ENCODE measurements at regions not wholly inside any gene's neighbourhood (a gene's known extent, or its start where the extent isn't known, plus 50 kb on each side); places are given as distances from the start of the nearest gene placed in this dataset.

DNA sequence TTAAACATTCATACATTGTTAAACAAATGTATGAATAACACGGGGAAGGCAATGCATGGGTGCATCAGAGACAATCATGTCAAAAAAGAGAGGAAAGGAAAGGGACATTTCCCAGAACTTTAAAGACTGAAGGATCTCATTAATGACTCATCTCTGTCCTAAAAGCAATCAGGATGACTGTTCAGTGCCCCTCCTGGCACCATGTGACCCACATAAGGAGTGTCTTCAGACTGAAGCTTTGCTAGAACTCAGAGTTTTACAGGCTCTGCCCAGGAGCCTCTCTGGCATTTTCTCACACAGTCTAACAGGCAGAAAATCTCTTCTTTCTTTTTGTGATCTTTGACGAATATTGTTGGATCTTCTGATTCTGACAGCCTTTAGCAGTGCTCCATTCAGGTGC lies 315.3 kb downstream of the OTUD1 start:
- Histone ChIP-seq H3K9ac (ENCODE audit: control insufficient read depth, insufficient read depth, low read length) (no peak overlapping the region), H3K4me2 (ENCODE audit: control insufficient read depth, insufficient read depth) (no peak overlapping the region), H3K27me3 (replicated peaks in 1 of 2; ENCODE audit: control insufficient read depth in 2 of 2, insufficient read depth in 2 of 2, low read length in 1 of 2) (no peaks in the 10 kb centered on the region), H3K36me3 (ENCODE audit: control insufficient read depth in 2 of 2, insufficient read depth in 2 of 2, low read length in 1 of 2) (no peaks in the 10 kb centered on the region), H3K9me3 (replicated peaks; ENCODE audit: control insufficient read depth, insufficient read depth, low read length) (no peaks in the 10 kb centered on the region), H2AFZ (ENCODE audit: control insufficient read depth, low read depth, low read length) (no peak overlapping the region), H3K79me2 (ENCODE audit: control insufficient read depth, insufficient read depth, low read length) (no peaks in the 10 kb centered on the region), H3K4me1 (ENCODE audit: control insufficient read depth, insufficient read depth, low read length) (no peaks in the 10 kb centered on the region), H4K20me1 (ENCODE audit: control insufficient read depth, insufficient read depth) (no peaks in the 10 kb centered on the region), H3K27ac (ENCODE audit: control insufficient read depth, insufficient read depth) (no peak overlapping the region), H3K4me3 (no peak overlapping the region)
- in situ Hi-C loops (cut with MboI): no loop called here
- WGBS (ENCODE audit: insufficient coverage, insufficient replicate concordance, low lambda C conversion rate, missing lambda C conversion rate): 0% methylated on average over 2 of the region's 2 CpGs
- BruUV-seq (replicated peaks): no TSS peak
- DNase-seq (ENCODE audit: low read depth, low spot score) (no peak), ATAC-seq (no peak; the same call in 1 of the 3 replicates), FAIRE-seq (no peak)
- intact Hi-C loops (cut with micrococcal nuclease; ENCODE audit: unreplicated experiment): no loop called here
- TF ChIP-seq STAT3 (IDR thresholded peaks at IDR 0.05; ENCODE audit: low read depth, low read length): no peak
- TF ChIP-seq ESRRA (IDR thresholded peaks at IDR 0.05; ENCODE audit: low read length): no peak
- TF ChIP-seq CHD1 (IDR thresholded peaks at IDR 0.05; ENCODE audit: low read depth, low read length): no peak
- TF ChIP-seq, protein P1, sequence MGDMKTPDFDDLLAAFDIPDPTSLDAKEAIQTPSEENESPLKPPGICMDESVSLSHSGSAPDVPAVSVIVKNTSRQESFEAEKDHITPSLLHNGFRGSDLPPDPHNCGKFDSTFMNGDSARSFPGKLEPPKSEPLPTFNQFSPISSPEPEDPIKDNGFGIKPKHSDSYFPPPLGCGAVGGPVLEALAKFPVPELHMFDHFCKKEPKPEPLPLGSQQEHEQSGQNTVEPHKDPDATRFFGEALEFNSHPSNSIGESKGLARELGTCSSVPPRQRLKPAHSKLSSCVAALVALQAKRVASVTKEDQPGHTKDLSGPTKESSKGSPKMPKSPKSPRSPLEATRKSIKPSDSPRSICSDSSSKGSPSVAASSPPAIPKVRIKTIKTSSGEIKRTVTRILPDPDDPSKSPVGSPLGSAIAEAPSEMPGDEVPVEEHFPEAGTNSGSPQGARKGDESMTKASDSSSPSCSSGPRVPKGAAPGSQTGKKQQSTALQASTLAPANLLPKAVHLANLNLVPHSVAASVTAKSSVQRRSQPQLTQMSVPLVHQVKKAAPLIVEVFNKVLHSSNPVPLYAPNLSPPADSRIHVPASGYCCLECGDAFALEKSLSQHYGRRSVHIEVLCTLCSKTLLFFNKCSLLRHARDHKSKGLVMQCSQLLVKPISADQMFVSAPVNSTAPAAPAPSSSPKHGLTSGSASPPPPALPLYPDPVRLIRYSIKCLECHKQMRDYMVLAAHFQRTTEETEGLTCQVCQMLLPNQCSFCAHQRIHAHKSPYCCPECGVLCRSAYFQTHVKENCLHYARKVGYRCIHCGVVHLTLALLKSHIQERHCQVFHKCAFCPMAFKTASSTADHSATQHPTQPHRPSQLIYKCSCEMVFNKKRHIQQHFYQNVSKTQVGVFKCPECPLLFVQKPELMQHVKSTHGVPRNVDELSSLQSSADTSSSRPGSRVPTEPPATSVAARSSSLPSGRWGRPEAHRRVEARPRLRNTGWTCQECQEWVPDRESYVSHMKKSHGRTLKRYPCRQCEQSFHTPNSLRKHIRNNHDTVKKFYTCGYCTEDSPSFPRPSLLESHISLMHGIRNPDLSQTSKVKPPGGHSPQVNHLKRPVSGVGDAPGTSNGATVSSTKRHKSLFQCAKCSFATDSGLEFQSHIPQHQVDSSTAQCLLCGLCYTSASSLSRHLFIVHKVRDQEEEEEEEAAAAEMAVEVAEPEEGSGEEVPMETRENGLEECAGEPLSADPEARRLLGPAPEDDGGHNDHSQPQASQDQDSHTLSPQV (IDR thresholded peaks at IDR 0.05): no peak
- CTCF ChIA-PET: no interaction called here
- SMC1A ChIA-PET (ENCODE audit: uncharacterized antibody, unreplicated experiment): no interaction called here
- RAD21 ChIA-PET (ENCODE audit: unreplicated experiment): no interaction called here
- POLR2A ChIA-PET: no interaction called here

GRCh38 chr10:23754941-23755340 lies 316.1 kb downstream of the OTUD1 start:
- CTCF ChIA-PET: interaction anchor here (0.6 kb wide), 1 partner anchor 39 kb away, joined by 3 read pairs; no protein-coding TSS in a partner anchor
- SMC1A ChIA-PET (ENCODE audit: uncharacterized antibody, unreplicated experiment): no interaction called here
- 34% methylated on average over 5 of the region's 5 CpGs for WGBS (ENCODE audit: insufficient coverage, insufficient replicate concordance, low lambda C conversion rate, missing lambda C conversion rate)

More at GRCh38 chr10:23754941-23755340, 316.1 kb downstream of the OTUD1 start:
- DNase-seq (ENCODE audit: low read depth, low spot score) (no peak), FAIRE-seq (no peak), ATAC-seq (no peak)
- TF ChIP-seq TARDBP (IDR thresholded peaks at IDR 0.05; ENCODE audit: borderline replicate concordance): no peak
- TF ChIP-seq, protein P2, sequence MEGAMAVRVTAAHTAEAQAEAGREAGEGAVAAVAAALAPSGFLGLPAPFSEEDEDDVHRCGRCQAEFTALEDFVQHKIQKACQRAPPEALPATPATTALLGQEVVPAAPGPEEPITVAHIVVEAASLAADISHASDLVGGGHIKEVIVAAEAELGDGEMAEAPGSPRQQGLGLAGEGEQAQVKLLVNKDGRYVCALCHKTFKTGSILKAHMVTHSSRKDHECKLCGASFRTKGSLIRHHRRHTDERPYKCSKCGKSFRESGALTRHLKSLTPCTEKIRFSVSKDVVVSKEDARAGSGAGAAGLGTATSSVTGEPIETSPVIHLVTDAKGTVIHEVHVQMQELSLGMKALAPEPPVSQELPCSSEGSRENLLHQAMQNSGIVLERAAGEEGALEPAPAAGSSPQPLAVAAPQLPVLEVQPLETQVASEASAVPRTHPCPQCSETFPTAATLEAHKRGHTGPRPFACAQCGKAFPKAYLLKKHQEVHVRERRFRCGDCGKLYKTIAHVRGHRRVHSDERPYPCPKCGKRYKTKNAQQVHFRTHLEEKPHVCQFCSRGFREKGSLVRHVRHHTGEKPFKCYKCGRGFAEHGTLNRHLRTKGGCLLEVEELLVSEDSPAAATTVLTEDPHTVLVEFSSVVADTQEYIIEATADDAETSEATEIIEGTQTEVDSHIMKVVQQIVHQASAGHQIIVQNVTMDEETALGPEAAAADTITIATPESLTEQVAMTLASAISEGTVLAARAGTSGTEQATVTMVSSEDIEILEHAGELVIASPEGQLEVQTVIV (IDR thresholded peaks at IDR 0.05; ENCODE audit: borderline replicate concordance, partially characterized antibody): no peak
- H4K20me1 ChIP-seq (ENCODE audit: control insufficient read depth, insufficient read depth): no peaks in the 10 kb centered on the region
- in situ Hi-C loops (cut with MboI): no loop called here
- H3K27me3 ChIP-seq (replicated peaks in 1 of 2; ENCODE audit: control insufficient read depth in 2 of 2, insufficient read depth in 2 of 2, low read length in 1 of 2): no peaks in the 10 kb centered on the region
- H3K4me3 ChIP-seq: no peak overlapping the region
- ChIA-PET POLR2A (no interaction called here), RAD21 (ENCODE audit: unreplicated experiment) (no interaction called here)
- H2AFZ ChIP-seq (ENCODE audit: control insufficient read depth, low read depth, low read length): no peak overlapping the region
- no TSS peak for BruUV-seq (replicated peaks)
- H3K79me2 ChIP-seq (ENCODE audit: control insufficient read depth, insufficient read depth, low read length): no peaks in the 10 kb centered on the region
- H3K9me3 ChIP-seq (replicated peaks; ENCODE audit: control insufficient read depth, insufficient read depth, low read length): no peaks in the 10 kb centered on the region
- no peak overlapping the region for H3K4me2 ChIP-seq (ENCODE audit: control insufficient read depth, insufficient read depth)
- intact Hi-C loops (cut with micrococcal nuclease; ENCODE audit: unreplicated experiment): no loop called here
- H3K9ac ChIP-seq (ENCODE audit: control insufficient read depth, insufficient read depth, low read length): no peak overlapping the region
- no peaks in the 10 kb centered on the region for H3K4me1 ChIP-seq (ENCODE audit: control insufficient read depth, insufficient read depth, low read length)
- H3K36me3 ChIP-seq (ENCODE audit: control insufficient read depth in 2 of 2, insufficient read depth in 2 of 2, low read length in 1 of 2): no peaks in the 10 kb centered on the region
- H3K27ac ChIP-seq (ENCODE audit: control insufficient read depth, insufficient read depth): no peak overlapping the region

All from GM12878 (cell line).